Endothelial cell of umbilical vein (primary cell): ENCODE measurements at regions not wholly inside any gene's neighbourhood (a gene's known extent, or its start where the extent isn't known, plus 50 kb on each side); places are given as distances from the start of the nearest gene placed in this dataset.

Experiments
- BruUV-seq: library from RNA; stranded (reverse); fragments of 400-500 nt; replicated peaks from 2 replicates; lab custom pipeline; 2021; lab: Mats Ljungman, UMichigan
- CTCF ChIA-PET: fragments of 300-600, 350-600 bp; sonication (Branson Sonifier 250); formaldehyde crosslinking; loops from one replicate; lab custom pipeline; 2021; ENCODE audit warnings: antibody characterized with exemption, inconsistent platforms; lab: Charles Lee
- POLR2A ChIA-PET: fragments of 300-600, 350-600 bp; sonication (Branson Sonifier 250); formaldehyde crosslinking; loops from one replicate; lab custom pipeline; 2021; ENCODE audit warnings: antibody characterized with exemption, inconsistent platforms; lab: Charles Lee
- DNase-seq: peaks from one replicate; pipeline ENCODE4 v3.0.0-alpha.2; 2011; ENCODE audit warnings: low read depth, low spot score
- FAIRE-seq: peaks from 2 replicates; lab custom pipeline; 2011; peaks lifted over from hg19 to GRCh38; lab: Jason Lieb, UNC
- H2AFZ ChIP-seq: 2 replicates; pipeline ENCODE4 v1.6.0; 2012; ENCODE audit warnings: low read depth, low read length, control low read depth, inconsistent platforms
- H3K27ac ChIP-seq: 2 replicates; pipeline ENCODE4 v1.5.1; 2011; ENCODE audit warnings: low read depth, mild to moderate bottlenecking, control low read depth, low read length, moderate library complexity; ENCODE audit not compliant: insufficient read depth
- H3K27me3 ChIP-seq, 2 experiments: 2 replicates each; pipeline versions ENCODE4 v1.6.0 to v1.6.1; 2011; ENCODE audit warnings: low read length in 2 of 2, mixed read lengths in 1 of 2; ENCODE audit not compliant: control insufficient read depth in 2 of 2, insufficient read depth in 2 of 2
- H3K36me3 ChIP-seq, 2 experiments: 2 replicates in 1 of 2; 3 replicates in 1 of 2; pipeline ENCODE4 v1.5.1; 2011; ENCODE audit warnings: low read length in 2 of 2, mild to moderate bottlenecking in 1 of 2, moderate library complexity in 1 of 2; ENCODE audit not compliant: control insufficient read depth in 2 of 2, insufficient read depth in 2 of 2; ENCODE audit errors: extremely low read depth in 1 of 2
- H3K4me1 ChIP-seq: 3 replicates; pipeline ENCODE4 v1.5.1; 2011; ENCODE audit warnings: mild to moderate bottlenecking, low read length; ENCODE audit not compliant: control insufficient read depth, insufficient read depth; ENCODE audit errors: extremely low read depth
- H3K4me2 ChIP-seq: 2 replicates; pipeline ENCODE4 v1.6.1; 2011; ENCODE audit warnings: low read length, control low read depth, mixed read lengths; ENCODE audit not compliant: insufficient read depth
- H3K4me3 ChIP-seq, 3 experiments: fragments of 200-600 bp in 1 of 3; sonication (generic), shearing (Covaris generic) in 1 of 3; replicated peaks in 1 of 3; 2 replicates each; pipeline ENCODE4 v1.5.1; 2011 to 2016; ENCODE audit warnings: control low read depth in 3 of 3, low read length in 3 of 3, mild to moderate bottlenecking in 2 of 3, inconsistent platforms in 1 of 3, low read depth in 1 of 3, moderate library complexity in 1 of 3; ENCODE audit not compliant: insufficient read depth in 1 of 3
- H3K79me2 ChIP-seq: 2 replicates; pipeline ENCODE4 v1.6.0; 2012; ENCODE audit warnings: low read length, inconsistent platforms; ENCODE audit not compliant: control insufficient read depth, insufficient read depth
- H3K9ac ChIP-seq: replicated peaks from 2 replicates; pipeline ENCODE3; 2011; ENCODE audit warnings: low read length, control low read depth; ENCODE audit not compliant: insufficient read depth; ENCODE audit errors: extremely low read depth
- H3K9me1 ChIP-seq: replicated peaks from 3 replicates; pipeline ENCODE4 v1.6.0; 2011; ENCODE audit warnings: mild to moderate bottlenecking, low read length; ENCODE audit not compliant: control insufficient read depth, insufficient read depth; ENCODE audit errors: extremely low read depth
- H3K9me3 ChIP-seq: replicated peaks from 2 replicates; pipeline ENCODE4 v1.5.1; 2012; ENCODE audit warnings: low read length, inconsistent platforms; ENCODE audit not compliant: control insufficient read depth, insufficient read depth
- H4K20me1 ChIP-seq: replicated peaks from 2 replicates; pipeline ENCODE3; 2011; ENCODE audit warnings: mild to moderate bottlenecking, low read length; ENCODE audit not compliant: control insufficient read depth, insufficient read depth; ENCODE audit errors: extremely low read depth
- EZH2 ChIP-seq: IDR thresholded peaks from 2 replicates; pipeline ENCODE4 v1.6.1; 2012; ENCODE audit warnings: borderline replicate concordance, low read depth, mild to moderate bottlenecking, moderate library complexity, low read length, inconsistent platforms; ENCODE audit not compliant: severe bottlenecking
- FOS ChIP-seq: IDR thresholded peaks from 2 replicates; pipeline ENCODE4 v1.6.1; 2011; ENCODE audit warnings: mild to moderate bottlenecking, low read length, moderate library complexity, borderline replicate concordance; ENCODE audit not compliant: insufficient read depth
- GATA2 ChIP-seq: IDR thresholded peaks from 2 replicates; pipeline ENCODE4 v1.7.0; 2011; ENCODE audit warnings: low read depth, mild to moderate bottlenecking, moderate library complexity, mixed read lengths, low read length; ENCODE audit not compliant: insufficient read length, insufficient read depth
- JUN ChIP-seq: IDR thresholded peaks from 2 replicates; pipeline ENCODE4 v1.6.1; 2011; ENCODE audit warnings: borderline replicate concordance, low read depth; ENCODE audit not compliant: insufficient read length, insufficient read depth
- MYC ChIP-seq: IDR thresholded peaks from one replicate; pipeline ENCODE4 v1.6.1; 2011; ENCODE audit warnings: mild to moderate bottlenecking, low read depth, low read length
- POLR2A ChIP-seq: IDR thresholded peaks from 2 replicates; pipeline ENCODE4 v1.6.1; 2012; ENCODE audit warnings: low read depth, mild to moderate bottlenecking, control low read depth, low read length
- POLR2AphosphoS5 ChIP-seq: IDR thresholded peaks from 2 replicates; pipeline ENCODE4 v1.6.1; 2012; ENCODE audit warnings: low read depth, mild to moderate bottlenecking, control low read depth, low read length, moderate library complexity; ENCODE audit not compliant: insufficient read depth
- dilution Hi-C: fragments of 300-500 bp; cut with MboI; formaldehyde crosslinking; loops from one replicate; pipeline ENCODE4 v1.15.0; 2019; ENCODE audit warnings: low sequenced_read_pairs; ENCODE audit not compliant: extremely low pct_ligation_motif_present
- intact Hi-C: fragments of 100-400 bp; cut with micrococcal nuclease; formaldehyde crosslinking; loops from one replicate; pipeline ENCODE4 v1.10.0; 2022
- TF ChIP-seq, protein P1 (sequence below): IDR thresholded peaks from 2 replicates; pipeline ENCODE4 v1.6.1; 2011; ENCODE audit not compliant: insufficient read depth, insufficient read length
- TF ChIP-seq, protein P2 (sequence below), 2 donors: IDR thresholded peaks; 1 replicate in 1 of 2; 2 replicates in 1 of 2; pipeline ENCODE4 v1.5.1; 2011; ENCODE audit warnings: low read length in 2 of 2, mild to moderate bottlenecking in 2 of 2, moderate library complexity in 2 of 2, control low read depth in 1 of 2, inconsistent platforms in 1 of 2, low read depth in 1 of 2; ENCODE audit not compliant: insufficient read depth in 1 of 2; ENCODE audit errors: extremely low read depth in 1 of 2

- no peak overlapping the region for H3K4me3 ChIP-seq
- no peak for TF ChIP-seq JUN
- TF ChIP-seq POLR2AphosphoS5: no peak
- no peak for TF ChIP-seq GATA2
- H4K20me1 ChIP-seq: no peaks in the 10 kb centered on the region
- H3K9me3 ChIP-seq: no peaks in the 10 kb centered on the region
- no peak overlapping the region for H3K27ac ChIP-seq
- dilution Hi-C loops (no loop called here), intact Hi-C loops (no loop called here)
- DNase-seq: no peak
- H3K4me1 ChIP-seq: no peaks in the 10 kb centered on the region
- no peaks in the 10 kb centered on the region for H3K36me3 ChIP-seq
- H2AFZ ChIP-seq: no peak overlapping the region
- no peak overlapping the region for H3K9ac ChIP-seq
- H3K4me2 ChIP-seq: no peak overlapping the region
- ChIA-PET POLR2A (no interaction called here), CTCF (interaction anchor here (0.7 kb wide), 1 partner anchor 137 kb away, joined by 3 read pairs; no protein-coding TSS in a partner anchor)
- BruUV-seq: no TSS peak
- no peaks in the 10 kb centered on the region for H3K9me1 ChIP-seq
- H3K27me3 ChIP-seq: no peaks in the 10 kb centered on the region
- no peaks in the 10 kb centered on the region for H3K79me2 ChIP-seq
- FAIRE-seq: no peak
Observed at GRCh38 chr9:95731876-95732275, 143.6 kb upstream of the ERCC6L2 start.

- no peak for FAIRE-seq
- ChIA-PET CTCF (interaction anchor here (0.6 kb wide), 1 partner anchor 410 kb away, joined by 3 read pairs; no protein-coding TSS in a partner anchor), POLR2A (interaction anchor here (0.6 kb wide), 1 partner anchor 112 kb away, joined by 3 read pairs; no protein-coding TSS in a partner anchor)
- H3K4me2 ChIP-seq: no peak overlapping the region
- TF ChIP-seq JUN (no peak), POLR2AphosphoS5 (no peak), POLR2A (no peak), FOS (no peak), EZH2 (no peak), MYC (no peak), GATA2 (no peak)
- TF ChIP-seq, protein P1, sequence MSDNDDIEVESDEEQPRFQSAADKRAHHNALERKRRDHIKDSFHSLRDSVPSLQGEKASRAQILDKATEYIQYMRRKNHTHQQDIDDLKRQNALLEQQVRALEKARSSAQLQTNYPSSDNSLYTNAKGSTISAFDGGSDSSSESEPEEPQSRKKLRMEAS: no peak
- TF ChIP-seq, protein P2, sequence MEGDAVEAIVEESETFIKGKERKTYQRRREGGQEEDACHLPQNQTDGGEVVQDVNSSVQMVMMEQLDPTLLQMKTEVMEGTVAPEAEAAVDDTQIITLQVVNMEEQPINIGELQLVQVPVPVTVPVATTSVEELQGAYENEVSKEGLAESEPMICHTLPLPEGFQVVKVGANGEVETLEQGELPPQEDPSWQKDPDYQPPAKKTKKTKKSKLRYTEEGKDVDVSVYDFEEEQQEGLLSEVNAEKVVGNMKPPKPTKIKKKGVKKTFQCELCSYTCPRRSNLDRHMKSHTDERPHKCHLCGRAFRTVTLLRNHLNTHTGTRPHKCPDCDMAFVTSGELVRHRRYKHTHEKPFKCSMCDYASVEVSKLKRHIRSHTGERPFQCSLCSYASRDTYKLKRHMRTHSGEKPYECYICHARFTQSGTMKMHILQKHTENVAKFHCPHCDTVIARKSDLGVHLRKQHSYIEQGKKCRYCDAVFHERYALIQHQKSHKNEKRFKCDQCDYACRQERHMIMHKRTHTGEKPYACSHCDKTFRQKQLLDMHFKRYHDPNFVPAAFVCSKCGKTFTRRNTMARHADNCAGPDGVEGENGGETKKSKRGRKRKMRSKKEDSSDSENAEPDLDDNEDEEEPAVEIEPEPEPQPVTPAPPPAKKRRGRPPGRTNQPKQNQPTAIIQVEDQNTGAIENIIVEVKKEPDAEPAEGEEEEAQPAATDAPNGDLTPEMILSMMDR (IDR thresholded peaks at IDR 0.05; ENCODE audit: extremely low read depth in 1 of 2, insufficient read depth in 1 of 2, low read depth in 1 of 2, low read length in 2 of 2): no peak
- intact Hi-C loops (loop anchor here (5.0 to 10.0 kb wide), 2 partner anchors 223 to 255 kb away; no protein-coding TSS in a partner anchor), dilution Hi-C loops (no loop called here)
- no peak overlapping the region for H2AFZ ChIP-seq
- no TSS peak for BruUV-seq
- H3K79me2 ChIP-seq: no peaks in the 10 kb centered on the region
- no peaks in the 10 kb centered on the region for H3K36me3 ChIP-seq
- no peaks in the 10 kb centered on the region for H3K9me1 ChIP-seq
- no peak overlapping the region for H3K9ac ChIP-seq
- no peaks in the 10 kb centered on the region for H3K4me1 ChIP-seq
- no peak for DNase-seq
- H3K27me3 ChIP-seq: no peaks in the 10 kb centered on the region
- H3K4me3 ChIP-seq: no peak overlapping the region
- no peaks in the 10 kb centered on the region for H3K9me3 ChIP-seq
- no peaks in the 10 kb centered on the region for H4K20me1 ChIP-seq
- H3K27ac ChIP-seq: no peak overlapping the region
Observed at GRCh38 chr9:95729669-95730368, 145.7 kb upstream of the ERCC6L2 start.
